ENCODE measurements at regions not wholly inside any gene's neighbourhood (a gene's known extent, or its start where the extent isn't known, plus 50 kb on each side); places are given as distances from the start of the nearest gene placed in this dataset.

DNA sequence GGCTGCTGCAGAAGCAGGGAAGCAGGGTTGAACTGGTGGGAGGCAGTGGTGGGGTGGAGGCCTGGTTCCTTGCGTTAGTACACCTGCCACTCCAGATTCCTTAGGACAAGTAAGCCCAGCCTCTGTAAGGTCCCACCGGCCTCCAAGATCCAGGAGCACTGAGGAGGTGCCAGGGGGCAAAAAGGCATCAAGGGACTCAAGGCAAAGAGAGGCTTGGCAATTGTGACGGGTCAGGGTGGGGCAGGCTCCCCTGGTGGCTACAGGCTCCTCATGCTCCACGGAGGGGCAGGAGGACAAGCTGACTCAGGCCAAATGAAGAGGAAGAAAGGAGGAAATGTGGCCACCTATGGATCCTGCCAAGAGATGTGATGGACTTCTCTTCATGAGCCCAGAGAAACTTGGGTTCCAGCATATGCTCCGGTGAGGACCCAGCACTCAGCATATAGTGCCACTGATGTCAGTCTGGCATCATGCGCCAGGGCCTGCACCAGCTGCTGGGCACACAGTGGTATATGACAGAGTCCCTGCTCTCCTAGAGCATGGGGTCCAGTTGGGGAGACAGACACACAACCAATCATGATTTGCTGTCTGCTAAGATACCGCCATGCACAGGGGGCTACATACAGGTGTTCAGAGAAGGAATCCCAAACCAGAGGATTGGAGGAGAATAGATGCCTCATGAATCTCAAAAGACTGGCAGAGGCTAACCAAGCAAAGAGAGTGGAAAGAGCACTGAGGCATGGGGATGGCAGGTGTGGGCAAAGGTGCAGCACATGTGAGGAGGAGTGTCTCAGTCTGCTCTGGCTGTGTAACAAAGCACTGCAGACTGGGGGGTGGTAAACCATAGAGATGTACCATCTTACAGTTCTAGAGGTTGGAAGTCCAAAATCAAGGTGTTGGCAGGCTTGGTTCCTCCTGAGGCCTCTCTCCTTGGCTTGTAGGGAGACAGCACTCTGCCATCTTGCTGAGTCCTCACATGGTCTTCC lies 249.7 kb downstream of the RHOU start:
- TF ChIP-seq, protein P1, sequence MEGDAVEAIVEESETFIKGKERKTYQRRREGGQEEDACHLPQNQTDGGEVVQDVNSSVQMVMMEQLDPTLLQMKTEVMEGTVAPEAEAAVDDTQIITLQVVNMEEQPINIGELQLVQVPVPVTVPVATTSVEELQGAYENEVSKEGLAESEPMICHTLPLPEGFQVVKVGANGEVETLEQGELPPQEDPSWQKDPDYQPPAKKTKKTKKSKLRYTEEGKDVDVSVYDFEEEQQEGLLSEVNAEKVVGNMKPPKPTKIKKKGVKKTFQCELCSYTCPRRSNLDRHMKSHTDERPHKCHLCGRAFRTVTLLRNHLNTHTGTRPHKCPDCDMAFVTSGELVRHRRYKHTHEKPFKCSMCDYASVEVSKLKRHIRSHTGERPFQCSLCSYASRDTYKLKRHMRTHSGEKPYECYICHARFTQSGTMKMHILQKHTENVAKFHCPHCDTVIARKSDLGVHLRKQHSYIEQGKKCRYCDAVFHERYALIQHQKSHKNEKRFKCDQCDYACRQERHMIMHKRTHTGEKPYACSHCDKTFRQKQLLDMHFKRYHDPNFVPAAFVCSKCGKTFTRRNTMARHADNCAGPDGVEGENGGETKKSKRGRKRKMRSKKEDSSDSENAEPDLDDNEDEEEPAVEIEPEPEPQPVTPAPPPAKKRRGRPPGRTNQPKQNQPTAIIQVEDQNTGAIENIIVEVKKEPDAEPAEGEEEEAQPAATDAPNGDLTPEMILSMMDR (IDR thresholded peaks at IDR 0.05; ENCODE audit: low read length), result no peak
- TF ChIP-seq EZH2 (optimal IDR thresholded peaks at IDR 0.05; ENCODE audit: low read depth, low read length), result no peak
- TF ChIP-seq EZH2phosphoT487 (IDR thresholded peaks at IDR 0.05; ENCODE audit: low read length), result no peak
